CD4-positive, alpha-beta T cell (primary cell): ENCODE measurements at regions not wholly inside any gene's neighbourhood (a gene's known extent, or its start where the extent isn't known, plus 50 kb on each side); places are given as distances from the start of the nearest gene placed in this dataset.

Source experiments
- ATAC-seq: fragments of 200-7000 bp; cut with Tn5 transposase; one replicate; pipeline ENCODE4 v1.10.0; 2022; ENCODE audit warnings: mild to moderate bottlenecking; ENCODE audit not compliant: poor library complexity
- CTCF ChIA-PET: fragments of 350-600 bp; sonication (Branson Sonifier 250); formaldehyde crosslinking; loops from one replicate; lab custom pipeline; 2021; ENCODE audit warnings: antibody characterized with exemption, inconsistent platforms; lab: Charles Lee
- POLR2A ChIA-PET: fragments of 350-600 bp; sonication (Branson Sonifier 250); formaldehyde crosslinking; loops from one replicate; lab custom pipeline; 2021; ENCODE audit warnings: antibody characterized with exemption, inconsistent platforms; lab: Charles Lee
- DNase-seq, 14 experiments: peaks; one replicate each; pipeline ENCODE4 v3.0.0-alpha.2; 2013 to 2020; ENCODE audit warnings: mixed read lengths in 2 of 14
- H3K27ac ChIP-seq, 2 donors: one replicate each; pipeline versions ENCODE4 v1.5.1 to v1.7.0; 2013; ENCODE audit warnings: low read length in 2 of 2, low read depth in 1 of 2, mild to moderate bottlenecking in 1 of 2
- H3K27me3 ChIP-seq, 2 experiments: 1 replicate in 1 of 2; 2 replicates in 1 of 2; pipeline versions ENCODE4 v1.6.1 to v1.7.0; 2013; ENCODE audit warnings: low read length in 2 of 2, control low read depth in 1 of 2, mild to moderate bottlenecking in 1 of 2, moderate library complexity in 1 of 2; ENCODE audit not compliant: insufficient read depth in 2 of 2, control insufficient read depth in 1 of 2
- H3K36me3 ChIP-seq: one replicate; pipeline ENCODE4 v1.6.1; 2013; ENCODE audit warnings: low read length, control low read depth; ENCODE audit not compliant: insufficient read depth
- H3K4me1 ChIP-seq: one replicate; pipeline ENCODE4 v1.6.1; 2013; ENCODE audit warnings: low read length, control low read depth; ENCODE audit not compliant: insufficient read depth
- H3K4me3 ChIP-seq: one replicate; pipeline ENCODE4 v1.5.1; 2013; ENCODE audit warnings: mild to moderate bottlenecking, low read length, moderate library complexity
- H3K9me3 ChIP-seq, 2 experiments: 1 replicate in 1 of 2; 2 replicates in 1 of 2; pipeline versions ENCODE4 v1.6.1 to v1.7.0; 2013; ENCODE audit warnings: low read length in 2 of 2, mild to moderate bottlenecking in 2 of 2, control low read depth in 1 of 2, moderate library complexity in 1 of 2; ENCODE audit not compliant: control insufficient read depth in 1 of 2, insufficient read depth in 1 of 2
- H3K27ac Mint-ChIP-seq: one replicate; pipeline ENCODE4 v1.8.0; 2020; ENCODE audit warnings: mixed read lengths
- H3K27me3 Mint-ChIP-seq: one replicate; pipeline ENCODE4 v1.8.0; 2021; ENCODE audit warnings: mixed read lengths
- H3K36me3 Mint-ChIP-seq: one replicate; pipeline ENCODE4 v1.8.0; 2021; ENCODE audit warnings: low read depth, mixed read lengths
- H3K4me1 Mint-ChIP-seq: one replicate; pipeline ENCODE4 v1.8.0; 2021; ENCODE audit warnings: low read depth, mixed read lengths
- H3K4me3 Mint-ChIP-seq: one replicate; pipeline ENCODE4 v1.8.0; 2020; ENCODE audit warnings: mild to moderate bottlenecking, mixed read lengths
- H3K9me3 Mint-ChIP-seq: one replicate; pipeline ENCODE4 v1.8.0; 2020; ENCODE audit warnings: mixed read lengths
- CTCF ChIP-seq: fragments of 200-600 bp; IDR thresholded peaks from one replicate; pipeline ENCODE4 v1.8.0; 2022; ENCODE audit warnings: antibody characterized with exemption, mild to moderate bottlenecking
- intact Hi-C, 2 experiments: fragments of 100-400 bp; cut with DNase I in 1 of 2; cut with micrococcal nuclease in 1 of 2; formaldehyde crosslinking; loops; one replicate each; pipeline versions ENCODE4 v1.15.1 to v1.9.0; 2023 to 2025; cut with DNase I, micrococcal nuclease

- Histone ChIP-seq H3K4me3 (no peak overlapping the region), H3K9me3 (no peaks in the 10 kb centered on the region), H3K27me3 (no peaks in the 10 kb centered on the region), H3K27ac (no peak overlapping the region), H3K4me1 (no peaks in the 10 kb centered on the region), H3K36me3 (no peaks in the 10 kb centered on the region)
- ChIA-PET CTCF (no interaction called here), POLR2A (no interaction called here)
- Mint-ChIP-seq H3K36me3 (no peaks in the 10 kb centered on the region), H3K9me3 (no peaks in the 10 kb centered on the region), H3K27me3 (no peaks in the 10 kb centered on the region), H3K4me3 (no peak overlapping the region), H3K27ac (no peak overlapping the region), H3K4me1 (no peaks in the 10 kb centered on the region)
- no peak for TF ChIP-seq CTCF
- DNase-seq (no peak), ATAC-seq (no peak)
- intact Hi-C loops: no loop called here
Measured at GRCh38 chr1:73033640-73034039, 751.3 kb upstream of the NEGR1 start.

GRCh38 chr1:73029571-73029970, 747.2 kb upstream of the NEGR1 start:
- H3K4me3 ChIP-seq: no peak overlapping the region
- H3K9me3 ChIP-seq: no peaks in the 10 kb centered on the region
- intact Hi-C loops: no loop called here
- DNase-seq: no peak
- POLR2A ChIA-PET: no interaction called here
- H3K4me1 ChIP-seq: no peaks in the 10 kb centered on the region
- no peak overlapping the region for H3K27ac ChIP-seq
- H3K27me3 Mint-ChIP-seq: no peaks in the 10 kb centered on the region
- H3K36me3 Mint-ChIP-seq: no peaks in the 10 kb centered on the region
- no peak for TF ChIP-seq CTCF
- no peak for ATAC-seq
- H3K4me1 Mint-ChIP-seq: no peaks in the 10 kb centered on the region
- H3K36me3 ChIP-seq: no peaks in the 10 kb centered on the region
- no peak overlapping the region for H3K27ac Mint-ChIP-seq
- H3K27me3 ChIP-seq: no peaks in the 10 kb centered on the region
- CTCF ChIA-PET: no interaction called here
- H3K9me3 Mint-ChIP-seq: no peaks in the 10 kb centered on the region
- H3K4me3 Mint-ChIP-seq: no peak overlapping the region

DNA sequence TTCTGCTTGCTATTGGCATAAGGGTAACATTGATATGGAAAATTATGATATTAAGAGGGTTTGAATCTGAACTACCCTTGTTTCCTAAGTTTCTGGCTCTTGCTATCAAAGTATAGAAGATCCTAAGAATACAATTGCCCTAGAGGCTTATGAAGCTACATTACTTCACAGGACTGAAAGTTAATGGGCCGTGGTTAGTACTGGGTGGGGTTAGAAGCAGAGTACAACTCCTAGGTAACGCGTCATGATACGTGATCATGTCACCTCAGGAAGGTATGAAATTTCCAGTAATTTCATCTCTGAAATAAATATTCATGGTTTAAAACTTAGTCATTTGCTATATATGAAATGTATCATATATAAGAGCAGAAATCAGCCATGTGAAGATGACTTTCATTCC, 743.8 kb upstream of the NEGR1 start:
- Histone ChIP-seq H3K27ac (no peak overlapping the region), H3K9me3 (peaks cover 0 to 4% of the 10 kb centered on the region in 2 experiments), H3K4me3 (no peak overlapping the region), H3K36me3 (no peaks in the 10 kb centered on the region), H3K4me1 (no peaks in the 10 kb centered on the region), H3K27me3 (no peaks in the 10 kb centered on the region)
- no peak overlapping the region for H3K27ac Mint-ChIP-seq
- H3K4me1 Mint-ChIP-seq: no peaks in the 10 kb centered on the region
- no peaks in the 10 kb centered on the region for H3K36me3 Mint-ChIP-seq
- ATAC-seq (no peak), DNase-seq (no peak)
- ChIA-PET POLR2A (no interaction called here), CTCF (no interaction called here)
- no peak overlapping the region for H3K4me3 Mint-ChIP-seq
- TF ChIP-seq CTCF: no peak
- H3K9me3 Mint-ChIP-seq: no peaks in the 10 kb centered on the region
- intact Hi-C loops: no loop called here
- H3K27me3 Mint-ChIP-seq: no peaks in the 10 kb centered on the region
